PC-3 (cell line): ENCODE measurements at regions not wholly inside any gene's neighbourhood (a gene's known extent, or its start where the extent isn't known, plus 50 kb on each side); places are given as distances from the start of the nearest gene placed in this dataset.

Experiments
- ATAC-seq: fragments of 200-7000 bp; cut with Tn5 transposase; 2 replicates; pipeline ENCODE4 v1.9.1; 2020; ENCODE audit warnings: mild to moderate bottlenecking, moderate library complexity
- BruUV-seq: library from RNA; stranded (reverse); fragments of 400-500 nt; replicated peaks from 2 replicates; lab custom pipeline; 2021; lab: Mats Ljungman, UMichigan
- CTCF ChIA-PET: fragments of 300-600 bp; sonication (Branson Sonifier 250); formaldehyde crosslinking; loops from one replicate; lab custom pipeline; 2022; ENCODE audit warnings: antibody characterized with exemption; lab: Charles Lee
- POLR2A ChIA-PET: fragments of 300-600 bp; sonication (Branson Sonifier 250); formaldehyde crosslinking; loops from one replicate; lab custom pipeline; 2022; ENCODE audit warnings: antibody characterized with exemption; ENCODE audit not compliant: unreplicated experiment; lab: Charles Lee
- DNase-seq: peaks from one replicate; pipeline ENCODE4 v3.0.0-alpha.2; 2015
- H2AFZ ChIP-seq: fragments of 300-600 bp; sonication (generic); 2 replicates; pipeline ENCODE4 v1.6.0; 2016; ENCODE audit warnings: antibody characterized with exemption, low read length
- H3F3A ChIP-seq: fragments of 300-600 bp; sonication (generic); one replicate; pipeline ENCODE4 v1.6.0; 2017; ENCODE audit warnings: antibody characterized with exemption, low read length, control low read depth, mild to moderate bottlenecking; ENCODE audit not compliant: unreplicated experiment
- H3K27ac ChIP-seq: fragments of 300-600 bp; sonication (generic); 2 replicates; pipeline ENCODE4 v1.5.1; 2016; ENCODE audit warnings: mild to moderate bottlenecking, low read length
- H3K27me3 ChIP-seq: fragments of 300-600 bp; sonication (generic); 2 replicates; pipeline ENCODE4 v1.6.1; 2016; ENCODE audit warnings: low read length, mixed read lengths
- H3K36me3 ChIP-seq: fragments of 300-600 bp; sonication (generic); 2 replicates; pipeline ENCODE4 v1.6.1; 2016; ENCODE audit warnings: low read depth, mixed run types, low read length, mixed read lengths
- H3K4me1 ChIP-seq: fragments of 300-600 bp; sonication (generic); 2 replicates; pipeline ENCODE4 v1.5.1; 2016; ENCODE audit warnings: low read length; ENCODE audit not compliant: insufficient read depth
- H3K4me2 ChIP-seq: fragments of 300-600 bp; sonication (generic); 2 replicates; pipeline ENCODE4 v1.6.0; 2016; ENCODE audit warnings: low read length
- H3K4me3 ChIP-seq: fragments of 300-600 bp; sonication (generic); 2 replicates; pipeline ENCODE4 v1.5.1; 2016; ENCODE audit warnings: mild to moderate bottlenecking, low read length, mixed read lengths
- H3K79me2 ChIP-seq: fragments of 300-600 bp; sonication (generic); 2 replicates; pipeline ENCODE4 v1.6.1; 2017; ENCODE audit warnings: low read length, mixed read lengths
- H3K9ac ChIP-seq: fragments of 300-600 bp; sonication (generic); 2 replicates; pipeline ENCODE4 v1.6.0; 2016; ENCODE audit warnings: mild to moderate bottlenecking, low read length
- H3K9me2 ChIP-seq: fragments of 300-600 bp; sonication (generic); replicated peaks from 2 replicates; pipeline ENCODE4 v1.6.1; 2016; ENCODE audit warnings: mixed run types, low read length, mixed read lengths
- H3K9me3 ChIP-seq: fragments of 300-600 bp; sonication (generic); 2 replicates; pipeline ENCODE4 v1.6.1; 2016; ENCODE audit warnings: low read length, mixed read lengths
- H4K20me1 ChIP-seq: fragments of 300-600 bp; sonication (generic); 2 replicates; pipeline ENCODE4 v1.6.1; 2016; ENCODE audit warnings: low read length, mixed read lengths
- EZH2 ChIP-seq: fragments of 300-600 bp; sonication (generic); IDR thresholded peaks from one replicate; pipeline ENCODE4 v1.6.1; 2017; ENCODE audit warnings: antibody characterized with exemption, mild to moderate bottlenecking, low read length; ENCODE audit not compliant: unreplicated experiment
- EZH2phosphoT487 ChIP-seq: fragments of 300-600 bp; sonication (generic); IDR thresholded peaks from 2 replicates; pipeline ENCODE4 v1.6.1; 2018; ENCODE audit warnings: mild to moderate bottlenecking, antibody characterized with exemption, low read length, borderline replicate concordance
- intact Hi-C: fragments of 100-400 bp; cut with micrococcal nuclease; formaldehyde crosslinking; loops from 2 replicates; pipeline ENCODE4 v1.9.0; 2023
- TF ChIP-seq, protein P1 (sequence below): fragments of 300-600 bp; sonication (generic); conservative IDR thresholded peaks from 2 replicates; pipeline ENCODE4 v1.5.1; 2017; ENCODE audit warnings: antibody characterized with exemption, low read depth, mild to moderate bottlenecking, low read length

DNA sequence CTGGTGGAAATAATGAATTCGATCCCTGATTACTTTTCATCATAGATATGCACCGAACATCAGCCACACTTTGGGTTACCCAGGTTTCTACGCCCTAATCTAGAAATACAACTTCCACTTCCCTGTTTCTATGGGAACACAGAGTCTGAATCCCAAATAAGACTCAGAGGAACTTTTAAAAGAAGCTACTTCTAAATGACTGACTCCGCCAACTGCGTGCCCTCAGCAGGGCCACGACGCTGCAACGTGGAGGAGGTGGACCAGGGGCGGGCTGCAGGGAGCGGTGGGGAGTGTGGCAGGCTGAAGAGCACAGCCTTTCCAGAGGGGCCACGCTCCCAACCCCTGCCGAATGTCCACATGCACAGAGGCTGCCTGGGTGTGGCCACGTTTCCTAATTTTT, 304.0 kb downstream of the SHANK2 start:
- intact Hi-C loops, result no loop called here
- ATAC-seq, result no peak
- no peaks in the 10 kb centered on the region for H3K4me1 ChIP-seq
- no peak overlapping the region for H3K27ac ChIP-seq
- H3K9me2 ChIP-seq, result no peaks in the 10 kb centered on the region
- no peaks in the 10 kb centered on the region for H4K20me1 ChIP-seq
- H3K4me2 ChIP-seq, result no peak overlapping the region
- H2AFZ ChIP-seq, result no peak overlapping the region
- no peak for TF ChIP-seq EZH2
- no peak for TF ChIP-seq EZH2phosphoT487
- TF ChIP-seq, protein P1, sequence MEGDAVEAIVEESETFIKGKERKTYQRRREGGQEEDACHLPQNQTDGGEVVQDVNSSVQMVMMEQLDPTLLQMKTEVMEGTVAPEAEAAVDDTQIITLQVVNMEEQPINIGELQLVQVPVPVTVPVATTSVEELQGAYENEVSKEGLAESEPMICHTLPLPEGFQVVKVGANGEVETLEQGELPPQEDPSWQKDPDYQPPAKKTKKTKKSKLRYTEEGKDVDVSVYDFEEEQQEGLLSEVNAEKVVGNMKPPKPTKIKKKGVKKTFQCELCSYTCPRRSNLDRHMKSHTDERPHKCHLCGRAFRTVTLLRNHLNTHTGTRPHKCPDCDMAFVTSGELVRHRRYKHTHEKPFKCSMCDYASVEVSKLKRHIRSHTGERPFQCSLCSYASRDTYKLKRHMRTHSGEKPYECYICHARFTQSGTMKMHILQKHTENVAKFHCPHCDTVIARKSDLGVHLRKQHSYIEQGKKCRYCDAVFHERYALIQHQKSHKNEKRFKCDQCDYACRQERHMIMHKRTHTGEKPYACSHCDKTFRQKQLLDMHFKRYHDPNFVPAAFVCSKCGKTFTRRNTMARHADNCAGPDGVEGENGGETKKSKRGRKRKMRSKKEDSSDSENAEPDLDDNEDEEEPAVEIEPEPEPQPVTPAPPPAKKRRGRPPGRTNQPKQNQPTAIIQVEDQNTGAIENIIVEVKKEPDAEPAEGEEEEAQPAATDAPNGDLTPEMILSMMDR, result no peak
- H3K9me3 ChIP-seq, result no peaks in the 10 kb centered on the region
- H3K9ac ChIP-seq, result no peak overlapping the region
- peaks cover under 1% of the 10 kb centered on the region; the same call in 1 of the 2 replicates for H3K36me3 ChIP-seq
- H3K4me3 ChIP-seq, result no peak overlapping the region
- no peak for DNase-seq
- H3K79me2 ChIP-seq, result no peaks in the 10 kb centered on the region
- BruUV-seq, result no TSS peak
- no peaks in the 10 kb centered on the region for H3F3A ChIP-seq
- no peaks in the 10 kb centered on the region for H3K27me3 ChIP-seq
- POLR2A ChIA-PET, result no interaction called here
- CTCF ChIA-PET, result interaction anchor here (0.6 kb wide), 1 partner anchor 130 kb away, joined by 4 read pairs; no protein-coding TSS in a partner anchor

- POLR2A ChIA-PET, result no interaction called here
- H3K27me3 ChIP-seq, result no peaks in the 10 kb centered on the region
- H3K4me1 ChIP-seq, result no peaks in the 10 kb centered on the region
- no peak overlapping the region for H3K4me2 ChIP-seq
- no peaks in the 10 kb centered on the region for H3K9me2 ChIP-seq
- no peak for ATAC-seq
- no peak for DNase-seq
- H3K27ac ChIP-seq, result no peak overlapping the region
- H4K20me1 ChIP-seq, result no peaks in the 10 kb centered on the region
- no peaks in the 10 kb centered on the region for H3F3A ChIP-seq
- no peak overlapping the region for H2AFZ ChIP-seq
- no TSS peak for BruUV-seq
- no peak overlapping the region for H3K9ac ChIP-seq
- no peaks in the 10 kb centered on the region; the same call in 1 of the 2 replicates for H3K36me3 ChIP-seq
- no peak for TF ChIP-seq EZH2phosphoT487
- TF ChIP-seq EZH2, result no peak
- TF ChIP-seq, protein P1, result no peak
- no peaks in the 10 kb centered on the region for H3K79me2 ChIP-seq
- intact Hi-C loops, result no loop called here
- CTCF ChIA-PET, result interaction anchor here (0.6 kb wide), 1 partner anchor 130 kb away, joined by 4 read pairs; no protein-coding TSS in a partner anchor
- no peak overlapping the region for H3K4me3 ChIP-seq
- H3K9me3 ChIP-seq, result no peaks in the 10 kb centered on the region
These were observed 303.4 kb downstream of the SHANK2 start for GRCh38 chr11:70948855-70949531.

GRCh38 chr11:70951139-70951804, 301.1 kb downstream of the SHANK2 start:
- Histone ChIP-seq H3K9me3 (no peaks in the 10 kb centered on the region), H3F3A (no peaks in the 10 kb centered on the region), H4K20me1 (no peaks in the 10 kb centered on the region), H3K4me2 (no peak overlapping the region), H3K4me3 (no peak overlapping the region), H3K9ac (no peak overlapping the region), H3K4me1 (no peaks in the 10 kb centered on the region), H3K27me3 (no peaks in the 10 kb centered on the region), H3K79me2 (no peaks in the 10 kb centered on the region), H3K36me3 (no peaks in the 10 kb centered on the region; the same call in 1 of the 2 replicates), H3K9me2 (no peaks in the 10 kb centered on the region), H3K27ac (no peak overlapping the region), H2AFZ (no peak overlapping the region)
- intact Hi-C loops, result no loop called here
- TF ChIP-seq, protein P1, result no peak
- TF ChIP-seq EZH2 (no peak), EZH2phosphoT487 (no peak)
- DNase-seq, result no peak
- CTCF ChIA-PET, result no interaction called here
- BruUV-seq, result no TSS peak
- POLR2A ChIA-PET, result no interaction called here
- ATAC-seq, result no peak
